NB4 (cell line): ENCODE measurements at regions not wholly inside any gene's neighbourhood (a gene's known extent, or its start where the extent isn't known, plus 50 kb on each side); places are given as distances from the start of the nearest gene placed in this dataset.

Experiments
- DNase-seq: peaks from one replicate; pipeline ENCODE4 v3.0.0; 2010; ENCODE audit warnings: low read depth
- H3K4me3 ChIP-seq: one replicate; pipeline ENCODE4 v1.5.1; 2011; ENCODE audit warnings: mild to moderate bottlenecking, low read depth, low read length, moderate library complexity
- CTCF ChIP-seq: IDR thresholded peaks from one replicate; pipeline ENCODE4 v1.5.1; 2012; ENCODE audit warnings: low read depth, low read length
- MAX ChIP-seq: IDR thresholded peaks from 2 replicates; pipeline ENCODE4 v1.6.1; 2011; ENCODE audit warnings: low read depth, low read length
- MYC ChIP-seq: IDR thresholded peaks from 2 replicates; pipeline ENCODE4 v1.6.1; 2011; ENCODE audit warnings: low read depth, low read length
- POLR2A ChIP-seq: IDR thresholded peaks from 2 replicates; pipeline ENCODE4 v1.6.1; 2011; ENCODE audit warnings: mild to moderate bottlenecking; ENCODE audit not compliant: insufficient read length; ENCODE audit errors: extremely low read depth

- TF ChIP-seq MYC (no peak), CTCF (no peak), POLR2A (no peak), MAX (no peak)
- no peak for DNase-seq
- H3K4me3 ChIP-seq: no peak overlapping the region
Measured at GRCh38 chr2:2573205-2573604, 242.1 kb upstream of the MYT1L start.

- no peak overlapping the region for H3K4me3 ChIP-seq
- TF ChIP-seq CTCF (no peak), POLR2A (no peak), MYC (no peak), MAX (no peak)
Measured at GRCh38 chr2:2572393-2573204, 241.5 kb upstream of the MYT1L start.

GRCh38 chr2:2571301-2572150 lies 240.5 kb upstream of the MYT1L start:
- no peak overlapping the region for H3K4me3 ChIP-seq
- TF ChIP-seq MAX (no peak), POLR2A (no peak), MYC (no peak), CTCF (no peak)
- no peak for DNase-seq

More at GRCh38 chr2:2572393-2573204, 241.5 kb upstream of the MYT1L start:
- DNase-seq: no peak

- no peak for TF ChIP-seq MAX
- no peak for TF ChIP-seq MYC
- TF ChIP-seq POLR2A: no peak
- TF ChIP-seq CTCF: no peak
- no peak for DNase-seq
- no peak overlapping the region for H3K4me3 ChIP-seq
Measured at GRCh38 chr2:2570871-2571270, 239.8 kb upstream of the MYT1L start.

- TF ChIP-seq MAX (no peak), CTCF (no peak), MYC (no peak)
- no peak overlapping the region for H3K4me3 ChIP-seq
- DNase-seq: no peak
Measured at GRCh38 chr2:2570360-2570759, 239.3 kb upstream of the MYT1L start.
